Vagina (tissue), 2 donors: ENCODE measurements at regions not wholly inside any gene's neighbourhood (a gene's known extent, or its start where the extent isn't known, plus 50 kb on each side); places are given as distances from the start of the nearest gene placed in this dataset.

Experiments used
- DNase-seq, 2 donors: peaks; one replicate each; pipeline ENCODE4 v3.0.0-alpha.2; 2017; ENCODE audit errors: extremely low spot score in 2 of 2
- H3K27ac ChIP-seq: fragments of 200-600 bp; sonication (generic); one replicate; pipeline ENCODE4 v1.5.1; 2019
- H3K27me3 ChIP-seq: fragments of 200-600 bp; sonication (generic); one replicate; pipeline ENCODE4 v1.5.1; 2019
- H3K36me3 ChIP-seq, 2 donors: fragments of 200-600 bp; sonication (generic); one replicate each; pipeline ENCODE4 v1.5.1; 2017 to 2019
- H3K4me1 ChIP-seq: fragments of 200-600 bp; sonication (generic); one replicate; pipeline ENCODE4 v1.5.1; 2019
- H3K4me3 ChIP-seq, 2 donors: fragments of 200-600 bp; sonication (generic); 1 replicate in 1 of 2; 2 replicates in 1 of 2; pipeline ENCODE4 v1.5.1; 2016 to 2019
- H3K9me3 ChIP-seq: fragments of 200-600 bp; sonication (generic); one replicate; pipeline ENCODE4 v1.5.1; 2019
- CTCF ChIP-seq, 3 experiments: fragments of 450-650 bp in 2 of 3; fragments of 200-600 bp in 1 of 3; sonication (generic) in 1 of 3; IDR thresholded peaks; one replicate each; pipeline ENCODE4 v1.5.1; 2017 to 2019; ENCODE audit warnings: antibody characterized with exemption in 3 of 3, mild to moderate bottlenecking in 2 of 3, moderate library complexity in 2 of 3
- POLR2A ChIP-seq, 2 donors: fragments of 450-650 bp; IDR thresholded peaks; one replicate each; pipeline ENCODE4 v1.6.1; 2017; ENCODE audit warnings: antibody characterized with exemption in 2 of 2, mild to moderate bottlenecking in 2 of 2, moderate library complexity in 2 of 2
- POLR2AphosphoS5 ChIP-seq, 2 donors: sonication (generic); formaldehyde crosslinking; IDR thresholded peaks; one replicate each; pipeline ENCODE4 v1.9.0; 2017; ENCODE audit warnings: antibody characterized with exemption in 2 of 2, mild to moderate bottlenecking in 2 of 2, low read depth in 1 of 2; ENCODE audit not compliant: insufficient read depth in 1 of 2
- intact Hi-C: fragments of 100-400 bp; cut with DNase I; formaldehyde crosslinking; loops from one replicate; pipeline ENCODE4 v1.15.1; 2023

- H3K36me3 ChIP-seq = no peaks in the 10 kb centered on the region
- H3K27me3 ChIP-seq = no peaks in the 10 kb centered on the region
- no peaks in the 10 kb centered on the region for H3K9me3 ChIP-seq
- no peak overlapping the region for H3K4me3 ChIP-seq
- no peak for DNase-seq
- no peak overlapping the region for H3K27ac ChIP-seq
- TF ChIP-seq CTCF (IDR thresholded peaks at IDR 0.05) = no peak
- TF ChIP-seq POLR2A (IDR thresholded peaks at IDR 0.05) = no peak
- TF ChIP-seq POLR2AphosphoS5 (IDR thresholded peaks at IDR 0.05; ENCODE audit: insufficient read depth in 1 of 2, low read depth in 1 of 2) = no peak
- no peaks in the 10 kb centered on the region for H3K4me1 ChIP-seq
- intact Hi-C loops = no loop called here
Measured at GRCh38 chr3:106160396-106160795, 291.6 kb upstream of the CBLB start.

- TF ChIP-seq POLR2AphosphoS5 (IDR thresholded peaks at IDR 0.05; ENCODE audit: insufficient read depth in 1 of 2, low read depth in 1 of 2) (no peak), POLR2A (IDR thresholded peaks at IDR 0.05) (no peak), CTCF (IDR thresholded peaks at IDR 0.05) (no peak)
- DNase-seq = no peak
- Histone ChIP-seq H3K4me1 (no peaks in the 10 kb centered on the region), H3K27me3 (no peaks in the 10 kb centered on the region), H3K4me3 (no peak overlapping the region), H3K9me3 (no peaks in the 10 kb centered on the region), H3K36me3 (no peaks in the 10 kb centered on the region), H3K27ac (no peak overlapping the region)
- intact Hi-C loops = no loop called here
Measured at GRCh38 chr3:106161246-106161645, 292.4 kb upstream of the CBLB start.

GRCh38 chr3:106167728-106168127, 298.9 kb upstream of the CBLB start:
- no peak for DNase-seq
- Histone ChIP-seq H3K27ac (no peak overlapping the region), H3K4me3 (no peak overlapping the region), H3K4me1 (no peaks in the 10 kb centered on the region), H3K9me3 (no peaks in the 10 kb centered on the region), H3K27me3 (no peaks in the 10 kb centered on the region), H3K36me3 (no peaks in the 10 kb centered on the region)
- no peak for TF ChIP-seq CTCF (IDR thresholded peaks at IDR 0.05)
- TF ChIP-seq POLR2A (IDR thresholded peaks at IDR 0.05) = no peak
- no peak for TF ChIP-seq POLR2AphosphoS5 (IDR thresholded peaks at IDR 0.05; ENCODE audit: insufficient read depth in 1 of 2, low read depth in 1 of 2)
- intact Hi-C loops = no loop called here

- Histone ChIP-seq H3K4me1 (no peaks in the 10 kb centered on the region), H3K9me3 (no peaks in the 10 kb centered on the region), H3K36me3 (no peaks in the 10 kb centered on the region), H3K27me3 (no peaks in the 10 kb centered on the region), H3K27ac (no peak overlapping the region), H3K4me3 (no peak overlapping the region)
- intact Hi-C loops = no loop called here
- TF ChIP-seq POLR2A (IDR thresholded peaks at IDR 0.05) (no peak), CTCF (IDR thresholded peaks at IDR 0.05) (no peak), POLR2AphosphoS5 (IDR thresholded peaks at IDR 0.05; ENCODE audit: insufficient read depth in 1 of 2, low read depth in 1 of 2) (no peak)
- no peak for DNase-seq
Measured at GRCh38 chr3:106168962-106169750, 300.3 kb upstream of the CBLB start.

GRCh38 chr3:106170636-106171035, 301.8 kb upstream of the CBLB start:
- TF ChIP-seq CTCF (IDR thresholded peaks at IDR 0.05) (no peak), POLR2AphosphoS5 (IDR thresholded peaks at IDR 0.05; ENCODE audit: insufficient read depth in 1 of 2, low read depth in 1 of 2) (no peak), POLR2A (IDR thresholded peaks at IDR 0.05) (no peak)
- intact Hi-C loops = no loop called here
- Histone ChIP-seq H3K4me3 (no peak overlapping the region), H3K9me3 (no peaks in the 10 kb centered on the region), H3K27me3 (no peaks in the 10 kb centered on the region), H3K36me3 (no peaks in the 10 kb centered on the region), H3K4me1 (no peaks in the 10 kb centered on the region), H3K27ac (no peak overlapping the region)
- no peak for DNase-seq
